ENCODE measurements at regions not wholly inside any gene's neighbourhood (a gene's known extent, or its start where the extent isn't known, plus 50 kb on each side); places are given as distances from the start of the nearest gene placed in this dataset.

DNA sequence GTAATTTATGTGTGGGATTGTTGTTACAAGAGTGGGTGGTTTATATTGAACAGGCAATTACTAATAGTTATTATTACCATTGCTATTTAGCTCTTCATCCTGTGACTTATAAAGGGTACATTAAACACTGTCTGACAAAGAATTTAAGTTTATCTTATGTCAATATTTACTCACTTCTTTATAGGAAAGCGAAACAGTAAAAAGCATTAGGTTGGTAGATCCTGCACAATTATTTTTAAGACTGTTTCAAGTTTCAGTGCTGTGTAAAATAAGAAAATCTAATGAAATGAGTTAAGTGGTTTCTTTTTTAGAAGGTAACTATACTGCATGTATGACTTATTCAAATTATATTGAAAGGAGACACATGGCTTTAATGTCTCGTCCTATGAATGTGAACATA, 135.8 kb upstream of the MAP3K7 start (continued):
- TF ChIP-seq, protein P1, sequence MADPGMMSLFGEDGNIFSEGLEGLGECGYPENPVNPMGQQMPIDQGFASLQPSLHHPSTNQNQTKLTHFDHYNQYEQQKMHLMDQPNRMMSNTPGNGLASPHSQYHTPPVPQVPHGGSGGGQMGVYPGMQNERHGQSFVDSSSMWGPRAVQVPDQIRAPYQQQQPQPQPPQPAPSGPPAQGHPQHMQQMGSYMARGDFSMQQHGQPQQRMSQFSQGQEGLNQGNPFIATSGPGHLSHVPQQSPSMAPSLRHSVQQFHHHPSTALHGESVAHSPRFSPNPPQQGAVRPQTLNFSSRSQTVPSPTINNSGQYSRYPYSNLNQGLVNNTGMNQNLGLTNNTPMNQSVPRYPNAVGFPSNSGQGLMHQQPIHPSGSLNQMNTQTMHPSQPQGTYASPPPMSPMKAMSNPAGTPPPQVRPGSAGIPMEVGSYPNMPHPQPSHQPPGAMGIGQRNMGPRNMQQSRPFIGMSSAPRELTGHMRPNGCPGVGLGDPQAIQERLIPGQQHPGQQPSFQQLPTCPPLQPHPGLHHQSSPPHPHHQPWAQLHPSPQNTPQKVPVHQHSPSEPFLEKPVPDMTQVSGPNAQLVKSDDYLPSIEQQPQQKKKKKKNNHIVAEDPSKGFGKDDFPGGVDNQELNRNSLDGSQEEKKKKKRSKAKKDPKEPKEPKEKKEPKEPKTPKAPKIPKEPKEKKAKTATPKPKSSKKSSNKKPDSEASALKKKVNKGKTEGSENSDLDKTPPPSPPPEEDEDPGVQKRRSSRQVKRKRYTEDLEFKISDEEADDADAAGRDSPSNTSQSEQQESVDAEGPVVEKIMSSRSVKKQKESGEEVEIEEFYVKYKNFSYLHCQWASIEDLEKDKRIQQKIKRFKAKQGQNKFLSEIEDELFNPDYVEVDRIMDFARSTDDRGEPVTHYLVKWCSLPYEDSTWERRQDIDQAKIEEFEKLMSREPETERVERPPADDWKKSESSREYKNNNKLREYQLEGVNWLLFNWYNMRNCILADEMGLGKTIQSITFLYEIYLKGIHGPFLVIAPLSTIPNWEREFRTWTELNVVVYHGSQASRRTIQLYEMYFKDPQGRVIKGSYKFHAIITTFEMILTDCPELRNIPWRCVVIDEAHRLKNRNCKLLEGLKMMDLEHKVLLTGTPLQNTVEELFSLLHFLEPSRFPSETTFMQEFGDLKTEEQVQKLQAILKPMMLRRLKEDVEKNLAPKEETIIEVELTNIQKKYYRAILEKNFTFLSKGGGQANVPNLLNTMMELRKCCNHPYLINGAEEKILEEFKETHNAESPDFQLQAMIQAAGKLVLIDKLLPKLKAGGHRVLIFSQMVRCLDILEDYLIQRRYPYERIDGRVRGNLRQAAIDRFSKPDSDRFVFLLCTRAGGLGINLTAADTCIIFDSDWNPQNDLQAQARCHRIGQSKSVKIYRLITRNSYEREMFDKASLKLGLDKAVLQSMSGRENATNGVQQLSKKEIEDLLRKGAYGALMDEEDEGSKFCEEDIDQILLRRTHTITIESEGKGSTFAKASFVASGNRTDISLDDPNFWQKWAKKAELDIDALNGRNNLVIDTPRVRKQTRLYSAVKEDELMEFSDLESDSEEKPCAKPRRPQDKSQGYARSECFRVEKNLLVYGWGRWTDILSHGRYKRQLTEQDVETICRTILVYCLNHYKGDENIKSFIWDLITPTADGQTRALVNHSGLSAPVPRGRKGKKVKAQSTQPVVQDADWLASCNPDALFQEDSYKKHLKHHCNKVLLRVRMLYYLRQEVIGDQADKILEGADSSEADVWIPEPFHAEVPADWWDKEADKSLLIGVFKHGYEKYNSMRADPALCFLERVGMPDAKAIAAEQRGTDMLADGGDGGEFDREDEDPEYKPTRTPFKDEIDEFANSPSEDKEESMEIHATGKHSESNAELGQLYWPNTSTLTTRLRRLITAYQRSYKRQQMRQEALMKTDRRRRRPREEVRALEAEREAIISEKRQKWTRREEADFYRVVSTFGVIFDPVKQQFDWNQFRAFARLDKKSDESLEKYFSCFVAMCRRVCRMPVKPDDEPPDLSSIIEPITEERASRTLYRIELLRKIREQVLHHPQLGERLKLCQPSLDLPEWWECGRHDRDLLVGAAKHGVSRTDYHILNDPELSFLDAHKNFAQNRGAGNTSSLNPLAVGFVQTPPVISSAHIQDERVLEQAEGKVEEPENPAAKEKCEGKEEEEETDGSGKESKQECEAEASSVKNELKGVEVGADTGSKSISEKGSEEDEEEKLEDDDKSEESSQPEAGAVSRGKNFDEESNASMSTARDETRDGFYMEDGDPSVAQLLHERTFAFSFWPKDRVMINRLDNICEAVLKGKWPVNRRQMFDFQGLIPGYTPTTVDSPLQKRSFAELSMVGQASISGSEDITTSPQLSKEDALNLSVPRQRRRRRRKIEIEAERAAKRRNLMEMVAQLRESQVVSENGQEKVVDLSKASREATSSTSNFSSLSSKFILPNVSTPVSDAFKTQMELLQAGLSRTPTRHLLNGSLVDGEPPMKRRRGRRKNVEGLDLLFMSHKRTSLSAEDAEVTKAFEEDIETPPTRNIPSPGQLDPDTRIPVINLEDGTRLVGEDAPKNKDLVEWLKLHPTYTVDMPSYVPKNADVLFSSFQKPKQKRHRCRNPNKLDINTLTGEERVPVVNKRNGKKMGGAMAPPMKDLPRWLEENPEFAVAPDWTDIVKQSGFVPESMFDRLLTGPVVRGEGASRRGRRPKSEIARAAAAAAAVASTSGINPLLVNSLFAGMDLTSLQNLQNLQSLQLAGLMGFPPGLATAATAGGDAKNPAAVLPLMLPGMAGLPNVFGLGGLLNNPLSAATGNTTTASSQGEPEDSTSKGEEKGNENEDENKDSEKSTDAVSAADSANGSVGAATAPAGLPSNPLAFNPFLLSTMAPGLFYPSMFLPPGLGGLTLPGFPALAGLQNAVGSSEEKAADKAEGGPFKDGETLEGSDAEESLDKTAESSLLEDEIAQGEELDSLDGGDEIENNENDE (IDR thresholded peaks at IDR 0.05; ENCODE audit: insufficient replicate concordance, low read length), result no peak
- no peak for TF ChIP-seq ZNF274 (IDR thresholded peaks at IDR 0.05; ENCODE audit: borderline replicate concordance, extremely low read depth, low read length)
- TF ChIP-seq BRCA1 (IDR thresholded peaks at IDR 0.05; ENCODE audit: low read depth, low read length), result no peak
- TF ChIP-seq KDM1A (IDR thresholded peaks at IDR 0.05; ENCODE audit: borderline replicate concordance, low read length), result no peak
- no peak for TF ChIP-seq TCF12 (IDR thresholded peaks at IDR 0.05; ENCODE audit: low read depth, low read length)

Data from H1 (cell line).